A204.1 (cell line): ENCODE measurements at regions not wholly inside any gene's neighbourhood (a gene's known extent, or its start where the extent isn't known, plus 50 kb on each side); places are given as distances from the start of the nearest gene placed in this dataset.
"Not testable (repeated sequence)": the region's sequence is repeated elsewhere in the genome, so short reads cannot be mapped to it uniquely, and the experiment has no call there.

Experiments
- FAIRE-seq: peaks from 2 replicates; lab custom pipeline; 2012; peaks lifted over from hg19 to GRCh38; lab: Jason Lieb, UNC

DNA sequence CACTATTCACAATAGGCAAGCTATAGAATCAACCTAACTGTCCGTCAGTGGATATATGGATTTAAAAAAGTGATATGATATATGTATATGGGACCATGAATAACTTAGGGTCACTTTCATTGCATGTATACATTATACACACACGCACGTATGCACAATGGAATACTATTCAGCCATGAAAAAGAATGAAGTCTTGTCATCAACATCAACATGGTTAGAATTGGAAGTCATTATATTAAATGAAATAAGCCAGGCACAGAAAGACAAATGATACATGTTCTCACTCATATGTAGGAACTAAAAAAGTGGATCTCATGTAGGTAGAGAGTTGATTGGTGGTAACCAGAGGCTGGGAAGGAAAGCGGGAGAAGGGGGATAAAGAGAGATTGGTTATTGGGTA is 234.3 kb downstream of the VRK1 start:
- no peak for FAIRE-seq

DNA sequence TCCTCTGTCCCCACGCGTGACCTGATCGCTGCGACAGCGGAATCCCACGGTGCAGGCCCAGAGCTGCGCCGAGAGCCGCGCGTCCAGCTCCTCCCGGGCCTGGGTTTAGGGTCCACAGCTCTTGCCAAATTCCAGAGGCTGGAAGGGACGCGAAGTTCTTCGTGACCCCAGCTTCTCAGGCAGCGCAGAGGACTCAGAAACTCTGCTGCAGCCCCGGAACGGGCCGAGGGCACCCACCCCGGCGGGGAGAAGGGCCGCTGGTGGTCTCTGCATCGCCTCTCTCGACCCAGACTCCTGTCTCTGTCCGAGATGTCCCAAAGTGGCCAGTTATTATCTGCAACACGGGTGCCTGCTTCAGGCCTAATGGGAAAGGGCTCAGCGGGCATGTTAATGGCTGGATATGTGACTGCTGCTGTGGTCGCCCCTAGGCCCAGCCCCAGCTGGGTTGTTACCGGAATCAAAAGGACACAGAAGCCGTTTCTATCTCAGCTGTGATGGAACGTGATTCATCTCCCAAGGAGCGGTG is 236.4 kb downstream of the VRK1 start:
- FAIRE-seq, result no peak

DNA sequence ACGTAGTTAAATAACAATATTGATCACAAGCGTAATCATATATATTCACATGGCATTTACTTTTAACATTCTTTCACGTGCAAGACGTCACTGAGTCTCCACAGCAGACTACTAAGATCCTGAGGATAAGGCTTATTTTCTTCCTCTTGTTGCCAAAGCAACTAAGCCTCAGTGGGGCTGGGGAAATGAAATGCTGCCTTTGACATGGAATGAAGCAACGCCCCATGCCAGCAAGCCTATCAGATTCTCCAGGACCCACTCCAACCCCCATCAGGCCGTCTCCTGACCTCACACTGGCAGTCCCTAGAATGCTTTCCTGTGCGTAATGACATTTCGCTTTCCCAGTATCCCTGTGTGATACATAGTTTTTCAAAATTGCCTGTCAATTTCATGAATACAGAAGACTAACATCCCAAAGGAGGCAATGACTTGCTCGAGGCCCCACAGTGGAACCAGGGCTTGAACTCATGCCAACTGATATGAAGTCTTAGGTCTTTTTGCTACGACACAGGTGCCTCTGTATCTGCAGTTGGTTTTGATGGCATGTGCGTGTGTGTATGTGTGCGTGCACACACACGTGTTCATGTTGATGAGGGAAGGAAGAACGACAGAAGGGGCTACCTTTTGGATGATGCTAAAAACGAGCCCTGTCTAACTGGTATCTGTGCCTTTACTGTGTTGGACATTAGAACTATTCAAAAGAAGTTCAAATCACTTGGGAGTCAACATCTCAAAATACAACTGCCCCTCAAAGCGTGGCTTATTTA is 239.1 kb downstream of the VRK1 start:
- no peak for FAIRE-seq

DNA sequence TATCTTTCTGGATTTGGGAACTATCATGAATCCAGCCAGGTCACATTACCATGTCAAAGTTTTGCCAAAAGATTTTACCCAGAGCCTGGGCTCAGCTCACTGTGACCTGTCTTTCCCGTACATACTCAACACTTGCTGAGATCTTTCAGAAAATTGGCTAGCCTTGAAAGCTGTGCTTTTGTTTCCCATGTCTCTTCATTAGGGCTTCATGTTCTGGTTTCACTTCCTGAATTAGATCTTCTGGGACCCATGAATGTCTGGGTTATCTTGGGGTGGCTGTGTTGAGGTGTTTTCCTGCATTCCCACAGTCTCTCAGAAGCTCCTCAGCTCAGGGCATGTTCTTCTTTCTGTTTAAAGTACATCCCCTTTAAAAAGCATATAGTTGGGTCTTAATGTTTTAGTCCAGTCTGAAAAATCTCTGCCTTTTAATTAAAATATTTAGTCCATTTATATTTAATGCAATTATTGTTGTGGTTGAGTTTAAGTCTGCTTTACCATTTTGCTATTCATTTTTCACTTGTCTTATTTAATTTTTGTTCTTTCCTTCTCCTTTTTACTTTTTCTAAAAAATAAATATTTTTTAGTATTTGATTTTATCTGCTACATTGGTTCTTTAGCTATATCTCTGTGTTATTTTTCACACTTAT is 242.7 kb downstream of the VRK1 start:
- no peak for FAIRE-seq

DNA sequence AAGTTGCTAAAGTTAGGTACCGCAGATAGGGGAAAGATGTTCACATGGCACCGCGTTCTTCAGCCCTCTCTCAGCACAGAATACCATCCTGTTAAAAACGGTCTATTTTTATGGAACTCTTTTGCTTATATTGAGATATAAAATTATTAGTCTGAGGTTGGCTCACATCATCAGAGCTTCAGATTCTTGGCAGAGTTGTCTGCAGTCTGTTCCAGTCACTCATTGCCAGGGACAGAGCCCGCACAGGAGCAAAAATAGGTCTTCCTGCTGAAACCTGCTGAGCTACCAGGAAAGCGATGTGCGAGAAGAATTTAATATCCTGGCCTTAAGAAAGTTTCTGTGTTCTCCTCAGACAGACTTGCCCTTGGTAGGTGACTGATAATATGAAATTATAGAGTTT is 249.8 kb downstream of the VRK1 start:
- FAIRE-seq, result no peak

DNA sequence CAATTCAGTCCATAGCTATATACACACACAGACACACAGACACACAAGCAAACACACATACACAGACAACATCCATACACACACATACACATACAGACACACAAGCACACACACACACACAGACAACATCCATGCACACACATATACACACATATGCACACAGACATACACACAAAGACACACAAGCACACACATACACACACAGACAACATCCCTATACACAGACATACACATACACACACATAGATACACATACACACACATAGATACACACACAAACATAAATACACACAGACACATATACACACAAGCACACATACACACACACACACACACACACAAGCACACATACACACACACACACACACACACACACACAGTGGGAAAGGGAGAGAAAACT is 254.8 kb downstream of the VRK1 start:
- no peak for FAIRE-seq

DNA sequence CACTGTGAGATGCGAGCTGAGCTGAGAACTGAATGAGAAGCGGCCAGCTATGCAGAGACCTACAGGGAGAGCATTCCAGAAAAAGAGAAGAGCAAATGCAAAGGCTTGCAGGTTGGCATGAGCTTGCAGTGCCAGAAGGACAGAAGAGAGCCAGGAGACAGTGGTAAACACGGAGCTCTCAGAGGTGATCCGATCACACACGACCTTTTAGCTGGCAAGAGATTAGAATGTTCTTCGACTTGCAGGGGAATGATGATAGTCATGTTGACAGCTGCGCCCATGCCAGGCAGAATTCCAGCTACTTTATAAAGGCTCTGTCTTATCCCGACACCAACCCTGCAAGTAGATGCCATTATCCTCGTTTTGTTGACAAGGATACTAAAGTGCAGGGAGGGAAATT is 256.8 kb downstream of the VRK1 start:
- no peak for FAIRE-seq

DNA sequence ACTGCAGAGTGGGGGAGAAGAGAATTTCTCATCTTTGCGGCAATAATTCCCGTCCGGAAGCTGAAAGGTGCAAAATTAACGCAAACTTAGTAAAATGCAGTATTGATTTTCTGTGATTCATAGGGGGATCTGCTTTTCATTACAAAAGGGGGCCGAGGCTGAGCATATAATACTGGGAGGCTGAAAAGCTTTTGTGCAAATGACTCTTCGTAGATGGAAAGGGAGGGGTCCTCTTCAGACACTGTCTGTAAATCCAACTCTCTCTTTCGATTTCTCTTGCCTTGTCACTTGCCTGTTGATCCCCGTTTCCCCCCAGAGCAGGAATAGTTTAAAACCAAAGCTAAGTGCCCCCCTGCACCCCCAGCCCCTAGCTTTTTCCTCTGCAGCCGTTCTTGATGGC is 258.2 kb downstream of the VRK1 start:
- FAIRE-seq, result no peak

DNA sequence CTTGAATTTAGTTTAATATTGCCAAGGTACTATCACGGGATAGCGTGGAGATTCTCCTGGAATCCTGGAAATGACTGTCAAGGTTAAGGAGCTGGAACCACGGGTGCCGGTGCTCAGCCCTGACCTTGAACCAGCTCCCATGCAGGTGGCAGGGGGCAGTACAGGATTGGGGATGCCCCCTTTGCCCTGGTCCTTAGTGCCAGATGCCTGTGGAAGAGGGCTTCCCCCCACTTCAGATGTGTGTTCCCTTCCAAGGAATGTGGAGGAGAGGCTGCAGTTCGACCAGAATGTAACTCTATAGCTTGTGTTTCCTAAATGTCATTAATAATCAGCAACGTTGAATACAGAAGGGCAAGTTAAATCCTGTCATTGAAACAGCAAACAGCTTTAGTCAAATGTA is 258.9 kb downstream of the VRK1 start:
- no peak for FAIRE-seq

DNA sequence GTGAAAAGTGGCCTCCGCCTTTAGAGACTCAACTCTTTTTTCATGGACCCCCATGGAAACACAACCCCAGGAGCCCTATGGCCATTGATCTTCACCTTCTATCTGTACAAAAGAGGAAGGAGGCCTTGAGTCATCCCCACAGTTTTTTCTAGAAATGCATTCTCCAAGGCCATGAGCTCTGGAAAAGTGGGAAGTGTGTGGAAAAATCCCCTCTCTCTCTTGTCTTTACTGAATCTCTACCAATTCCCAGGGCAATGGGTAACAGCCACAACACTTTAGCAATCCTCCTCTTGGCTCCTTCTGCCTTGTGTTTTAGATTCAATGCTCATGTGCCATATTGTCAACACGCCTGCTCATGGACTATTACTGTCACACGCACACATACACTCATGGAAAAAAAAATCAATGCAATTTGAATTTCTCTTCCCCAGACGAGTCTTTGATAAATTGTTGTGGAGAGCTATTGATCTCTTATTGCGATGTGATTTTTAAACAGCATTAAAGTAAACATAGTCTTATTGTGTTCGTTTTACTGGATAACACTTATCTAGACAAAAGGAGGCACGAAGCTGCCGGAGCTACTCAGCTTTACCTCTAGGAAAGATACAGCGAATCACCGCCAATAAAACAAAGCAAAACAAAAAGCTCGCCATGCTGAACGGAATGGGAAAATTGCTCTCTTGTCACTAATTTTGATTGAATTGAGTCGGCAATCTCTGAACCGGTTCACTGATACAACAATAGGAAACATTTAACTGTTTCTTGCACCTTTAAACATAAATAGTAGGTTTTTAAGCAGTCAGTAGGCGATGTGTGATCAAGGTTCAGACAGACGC is 260.3 kb downstream of the VRK1 start:
- FAIRE-seq, result no peak

DNA sequence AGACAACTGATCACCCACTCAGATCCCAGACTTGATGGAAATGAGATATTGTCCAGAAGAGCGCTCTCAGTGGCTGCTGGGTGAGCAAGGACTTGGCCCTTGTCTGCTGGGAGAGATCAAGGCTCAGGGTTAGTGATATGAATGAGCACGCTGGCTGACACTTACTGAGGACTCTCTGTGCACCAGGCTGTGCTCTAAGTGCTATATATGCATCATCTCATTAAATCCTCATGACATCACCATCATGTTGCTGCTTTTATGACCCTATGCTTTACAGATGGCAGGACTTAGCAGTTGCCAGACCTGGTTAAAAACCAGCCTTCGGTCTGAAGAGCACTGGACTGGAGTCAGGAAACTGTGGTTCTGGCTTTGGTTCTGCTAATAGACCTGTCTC is 260.9 kb downstream of the VRK1 start:
- no peak for FAIRE-seq

DNA sequence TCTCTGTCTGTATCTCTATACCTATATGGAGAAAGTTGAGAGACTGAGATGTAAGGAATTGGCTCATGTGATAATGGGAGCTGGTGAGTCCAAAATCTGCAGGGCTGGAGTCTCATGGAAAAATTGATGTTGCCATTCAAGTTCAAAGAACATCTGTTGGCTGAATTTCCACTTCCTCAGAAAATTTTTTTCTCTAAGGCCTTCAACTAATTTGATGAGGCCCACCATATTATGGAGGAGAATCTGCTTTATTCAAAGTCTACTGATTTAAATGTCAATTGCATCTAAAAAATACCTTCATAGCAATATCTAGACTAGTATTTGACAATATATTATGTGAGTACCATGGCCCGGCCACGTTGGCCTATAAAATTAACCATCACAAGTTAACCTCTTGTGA is 261.4 kb downstream of the VRK1 start:
- FAIRE-seq, result no peak

DNA sequence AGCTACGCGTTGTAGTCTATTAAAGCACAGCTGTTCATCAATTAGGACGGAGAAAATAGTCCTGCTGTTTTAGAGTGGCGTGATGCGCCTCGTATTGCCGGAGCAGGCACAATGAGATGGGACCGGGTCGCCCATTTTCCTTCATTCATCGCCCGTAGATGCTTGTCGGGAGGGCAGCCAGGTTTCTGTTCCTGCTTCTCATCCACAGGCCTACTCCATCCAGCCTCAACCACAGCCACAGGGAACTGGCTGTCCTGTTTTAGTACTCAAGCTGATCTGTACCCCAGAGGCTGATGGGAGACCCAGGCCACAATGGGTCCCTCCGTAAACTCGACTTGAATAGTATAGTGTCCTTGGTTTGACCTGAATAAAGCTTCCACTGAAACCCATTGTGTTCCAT is 264.0 kb downstream of the VRK1 start:
- no peak for FAIRE-seq

DNA sequence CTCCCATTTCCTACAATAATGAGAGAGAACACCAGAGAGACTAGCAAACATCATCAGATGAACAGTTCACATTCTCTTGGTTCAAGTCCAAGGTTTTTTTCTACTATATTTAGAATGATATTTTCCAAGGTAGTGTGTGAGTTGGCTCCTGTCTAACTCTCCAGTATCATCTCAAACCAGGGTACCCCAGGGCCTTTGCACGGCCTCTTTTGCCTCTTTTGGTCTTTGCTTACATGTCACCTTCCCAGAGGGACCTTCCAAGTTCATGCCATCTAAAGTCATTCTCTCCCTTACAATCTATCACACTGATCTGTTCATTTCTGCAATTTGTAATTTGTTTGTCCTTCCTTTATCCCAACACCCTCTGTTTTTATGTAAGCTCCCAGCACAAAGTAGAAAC is 264.5 kb downstream of the VRK1 start:
- FAIRE-seq, result no peak

DNA sequence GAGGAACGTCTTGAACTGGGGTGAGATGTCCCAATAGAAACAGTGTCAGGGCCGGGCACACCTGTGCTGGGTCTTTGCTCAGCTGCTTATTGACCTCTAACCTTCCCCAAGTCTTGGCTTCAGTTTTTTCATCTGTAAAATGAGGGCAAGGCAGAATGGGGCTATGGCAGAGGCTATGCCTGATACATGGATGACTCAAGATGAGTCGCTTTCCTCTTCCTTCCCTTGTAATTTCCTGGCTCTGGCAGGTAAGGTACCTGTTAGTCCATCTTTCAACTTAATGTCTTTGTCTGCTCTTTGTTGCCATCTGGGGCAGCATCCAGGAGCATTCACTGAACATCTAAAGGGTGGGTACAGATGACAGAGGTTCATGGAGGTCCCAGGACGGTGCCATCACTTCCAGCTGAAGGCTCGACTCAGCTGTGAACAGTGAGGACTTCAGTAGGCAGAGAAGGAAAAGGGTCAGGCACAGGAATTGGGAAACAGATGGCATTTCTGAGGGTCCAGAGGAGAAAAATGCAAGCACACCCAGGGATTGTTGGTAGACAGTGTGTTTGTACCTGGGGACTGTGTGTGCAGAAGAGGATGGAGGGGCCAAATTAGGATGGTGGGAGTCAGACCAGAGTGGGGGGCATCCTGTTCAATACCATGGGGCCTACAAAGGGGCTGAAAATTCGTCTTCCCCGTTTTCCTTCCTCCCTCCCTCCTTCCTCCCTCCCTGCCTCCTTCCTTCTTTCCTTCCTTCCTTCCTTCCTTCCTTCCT is 268.3 kb downstream of the VRK1 start:
- no peak for FAIRE-seq

DNA sequence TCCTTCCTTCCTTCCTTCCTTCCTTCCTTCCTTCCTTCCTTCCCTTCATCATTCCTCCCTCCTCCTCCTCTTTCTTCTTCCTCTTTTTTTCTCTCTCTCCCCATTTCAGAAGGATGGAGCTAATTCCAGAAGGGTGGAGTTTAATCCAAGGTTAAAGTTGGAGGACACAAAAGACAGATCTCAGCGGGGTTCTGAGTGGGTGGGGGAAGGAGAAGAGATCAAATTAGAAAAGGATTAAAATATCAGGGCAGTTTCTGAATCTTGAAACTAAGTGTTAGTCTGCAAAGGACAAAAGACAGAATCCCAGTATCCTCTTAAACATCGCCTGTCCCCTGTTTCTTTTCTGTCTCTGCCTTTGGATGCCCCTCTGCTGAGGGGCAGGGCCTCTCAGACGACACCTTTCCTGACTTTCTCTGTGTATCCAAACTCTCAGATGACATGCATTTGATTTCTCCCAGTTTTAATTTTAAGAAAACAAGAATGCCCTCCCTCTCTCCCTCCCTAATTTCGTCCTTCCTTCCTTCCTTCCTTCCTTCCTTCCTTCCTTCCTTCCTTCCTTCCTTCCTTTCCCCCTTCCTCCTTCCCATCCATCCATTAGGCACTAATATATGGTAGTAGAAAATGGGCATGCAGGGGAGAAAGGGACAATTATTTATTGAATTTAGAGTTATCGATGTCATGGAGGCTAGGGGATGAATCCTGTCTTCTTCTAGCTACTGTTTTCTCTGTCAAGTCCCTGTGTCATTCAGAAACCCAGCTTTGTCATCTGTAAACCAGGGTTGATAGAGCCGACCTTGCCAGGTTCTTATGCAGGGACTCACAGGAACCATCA is 269.1 kb downstream of the VRK1 start:
- no peak for FAIRE-seq

DNA sequence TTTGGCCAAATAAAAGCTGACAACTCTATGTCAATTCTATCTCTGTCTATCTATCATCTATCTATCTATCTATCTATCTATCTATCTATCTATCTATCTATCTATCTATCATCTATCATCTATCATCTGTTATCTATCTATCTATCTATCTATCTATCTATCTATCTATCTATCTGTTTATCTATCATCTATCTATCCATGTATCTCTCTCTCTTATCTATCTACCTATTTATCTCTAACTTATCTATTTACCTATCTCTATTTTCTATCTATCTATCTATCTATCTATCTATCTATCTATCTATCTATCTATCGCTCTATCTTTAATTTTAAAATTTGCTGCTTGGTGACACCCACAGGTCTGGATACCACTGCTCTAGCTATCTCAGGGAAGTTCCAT is 271.1 kb downstream of the VRK1 start:
- not testable (repeated sequence) for FAIRE-seq

DNA sequence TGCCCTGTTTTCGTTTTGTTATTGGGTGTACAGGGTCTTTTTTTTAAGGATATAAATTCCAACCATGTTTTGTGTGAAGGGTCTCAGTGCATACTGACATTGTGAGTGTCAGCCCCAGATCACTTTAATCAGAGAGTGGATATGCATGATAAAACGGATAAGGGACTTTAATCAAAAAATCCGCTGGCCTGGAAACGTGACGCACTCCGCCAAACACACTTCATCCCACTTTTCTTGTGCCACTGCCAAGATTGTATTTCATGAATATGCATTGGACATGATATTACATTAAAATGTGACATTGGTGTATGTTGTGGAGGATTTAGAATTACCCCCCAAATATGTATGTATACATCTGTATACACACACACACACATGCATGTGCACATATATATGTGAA is 273.1 kb downstream of the VRK1 start:
- FAIRE-seq, result no peak

DNA sequence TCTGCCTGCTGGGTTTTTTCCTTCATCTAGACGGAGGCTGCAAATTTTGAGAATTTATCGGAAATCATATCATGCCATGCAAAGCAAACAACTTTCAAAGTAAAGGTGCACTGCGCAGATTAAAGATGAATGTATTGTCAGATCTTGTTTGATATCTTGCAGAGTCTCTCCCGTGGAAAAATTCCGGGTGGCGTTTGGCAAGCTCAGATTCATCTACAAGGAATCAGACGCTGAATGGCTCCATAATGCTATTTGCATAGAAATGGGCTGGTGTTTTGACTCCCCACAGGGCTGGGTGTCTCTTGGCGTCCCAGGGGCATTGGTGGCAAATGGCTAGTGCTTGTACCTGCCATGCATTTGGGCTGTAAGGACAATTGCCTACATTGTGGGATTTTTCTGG is 274.0 kb downstream of the VRK1 start:
- FAIRE-seq, result no peak

DNA sequence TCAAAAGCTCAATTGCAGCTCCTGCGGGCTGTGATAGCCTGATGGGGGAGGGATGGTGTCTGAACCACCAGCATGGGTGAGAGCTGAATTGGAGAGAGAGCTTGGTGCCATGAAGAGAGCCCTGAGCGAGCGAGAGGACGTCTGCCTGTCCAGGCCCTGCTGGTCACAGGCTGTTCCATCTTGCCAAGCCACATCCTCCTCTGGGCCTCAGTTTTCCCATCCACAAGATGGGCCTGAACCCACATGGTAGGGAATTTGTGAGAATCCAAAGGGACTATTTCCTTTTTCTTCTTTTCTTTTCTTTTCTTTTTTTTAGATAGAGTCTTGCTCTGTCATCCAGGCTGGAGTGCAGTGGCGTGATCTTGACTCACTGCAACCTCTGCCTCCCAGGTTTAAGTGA is 276.4 kb downstream of the VRK1 start:
- FAIRE-seq, result no peak

DNA sequence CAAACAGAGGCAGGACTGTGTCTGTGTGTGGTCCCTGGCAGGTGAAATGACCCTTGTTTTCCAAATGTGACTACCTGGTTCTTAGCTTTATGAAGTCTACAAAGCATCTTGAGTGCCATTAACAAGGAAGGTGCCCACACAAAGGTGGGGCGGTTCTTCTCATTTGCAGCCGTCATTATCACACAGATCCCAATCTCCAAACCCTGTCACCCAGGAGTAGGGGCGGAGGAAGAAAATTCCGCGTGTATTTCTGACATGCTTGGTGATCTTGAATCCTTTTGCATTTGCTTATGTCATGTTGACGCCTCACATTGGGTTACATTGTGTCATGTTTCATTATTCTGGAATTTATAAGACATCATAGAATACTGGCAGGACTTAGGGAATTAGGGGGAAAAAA is 277.3 kb downstream of the VRK1 start:
- FAIRE-seq, result no peak

DNA sequence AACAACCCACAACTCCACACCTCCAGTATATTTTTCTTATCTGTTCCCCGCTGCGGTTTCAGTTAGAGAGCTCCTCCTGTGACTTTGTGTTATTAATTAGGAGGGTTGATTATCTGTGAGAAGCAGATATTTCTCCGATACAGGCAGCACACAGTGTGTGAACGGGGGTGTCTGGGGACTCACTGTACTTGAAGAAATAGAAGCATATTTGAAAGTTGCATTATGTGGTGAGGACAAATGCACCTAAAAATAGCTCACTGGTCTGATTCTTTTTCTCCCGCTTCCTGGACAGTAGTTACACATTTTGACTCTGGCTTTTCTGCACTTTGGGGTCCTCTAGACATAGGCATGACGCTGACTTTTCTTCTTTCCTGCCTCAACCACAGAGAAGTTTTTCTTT is 277.7 kb downstream of the VRK1 start:
- FAIRE-seq, result no peak
